ENCODE measurements at regions not wholly inside any gene's neighbourhood (a gene's known extent, or its start where the extent isn't known, plus 50 kb on each side); places are given as distances from the start of the nearest gene placed in this dataset.

GRCh38 chr11:103825469-103825868 is 211.0 kb upstream of the DDI1 start:
- ATAC-seq (no peak), DNase-seq (ENCODE audit: low spot score) (no peak), FAIRE-seq (no peak)
- Histone ChIP-seq H3K9me3 (ENCODE audit: low read length) (peaks cover 83% of the 10 kb centered on the region), H3K36me3 (replicated peaks in 1 of 2; ENCODE audit: control insufficient read depth in 1 of 2, insufficient read depth in 2 of 2, low read length in 2 of 2) (no peaks in the 10 kb centered on the region), H3K79me2 (ENCODE audit: insufficient read depth, low read length) (no peaks in the 10 kb centered on the region), H4K20me1 (ENCODE audit: insufficient read depth, low read length) (no peaks in the 10 kb centered on the region), H3K4me1 (ENCODE audit: insufficient read depth, low read length) (no peaks in the 10 kb centered on the region), H3K27ac (ENCODE audit: extremely low read length, insufficient read depth, low read length) (no peak overlapping the region), H2AFZ (ENCODE audit: low read length) (no peak overlapping the region), H3K4me2 (ENCODE audit: low read depth, low read length) (no peak overlapping the region), H3K4me3 (replicated peaks in 1 of 3; ENCODE audit: insufficient read depth in 1 of 3, low read depth in 2 of 3, low read length in 3 of 3) (no peak overlapping the region), H3K27me3 (ENCODE audit: control insufficient read depth in 1 of 2, insufficient read depth in 2 of 2, low read length in 2 of 2) (no peaks in the 10 kb centered on the region), H3K9ac (ENCODE audit: insufficient read depth, low read depth, low read length) (no peak overlapping the region)
- 6% methylated on average over 2 of the region's 2 CpGs for WGBS (ENCODE audit: low lambda C conversion rate)
- POLR2A ChIA-PET, result no interaction called here
- TF ChIP-seq FOXJ3 (CRISPR knock-in tag; IDR thresholded peaks at IDR 0.05; ENCODE audit: borderline replicate concordance), result no peak
- no peak for TF ChIP-seq ZNF558 (CRISPR knock-in tag; IDR thresholded peaks at IDR 0.05; ENCODE audit: borderline replicate concordance)
- no peak for TF ChIP-seq IKZF5 (CRISPR knock-in tag; IDR thresholded peaks at IDR 0.05)
- no peak for TF ChIP-seq PRMT3 (CRISPR knock-in tag; IDR thresholded peaks at IDR 0.05; ENCODE audit: borderline replicate concordance, low read depth)
- TF ChIP-seq TARDBP (CRISPR knock-in tag; IDR thresholded peaks at IDR 0.05), result no peak
- TF ChIP-seq SP2 (CRISPR knock-in tag; IDR thresholded peaks at IDR 0.05), result no peak
- TF ChIP-seq ZNF101 (CRISPR knock-in tag; IDR thresholded peaks at IDR 0.05; ENCODE audit: borderline replicate concordance, low read depth), result no peak
- no peak for TF ChIP-seq REL (CRISPR knock-in tag; conservative IDR thresholded peaks at IDR 0.05)
- TF ChIP-seq HES4 (CRISPR knock-in tag; IDR thresholded peaks at IDR 0.05; ENCODE audit: borderline replicate concordance), result no peak
- no peak for TF ChIP-seq FOXK1 (CRISPR knock-in tag; IDR thresholded peaks at IDR 0.05; ENCODE audit: borderline replicate concordance, low read depth)
- no peak for TF ChIP-seq ZNF263 (CRISPR knock-in tag; IDR thresholded peaks at IDR 0.05)
- no peak for TF ChIP-seq AKAP8 (CRISPR knock-in tag; IDR thresholded peaks at IDR 0.05)
- no peak for TF ChIP-seq ZNF710 (CRISPR knock-in tag; IDR thresholded peaks at IDR 0.05; ENCODE audit: borderline replicate concordance)
- CTCF ChIA-PET (ENCODE audit: low intra/inter-chr PET ratio, low total read pairs), result no interaction called here
- no TSS peak for BruUV-seq (replicated peaks)
- intact Hi-C loops (cut with micrococcal nuclease; ENCODE audit: unreplicated experiment) (no loop called here), in situ Hi-C loops (cut with HindIII; ENCODE audit: extremely low pct_ligation_motif_present, low pct_unique_long_range_greater_than_20kb) (no loop called here)

Data from HepG2 (cell line).